GM23248 (cell line): ENCODE measurements at regions not wholly inside any gene's neighbourhood (a gene's known extent, or its start where the extent isn't known, plus 50 kb on each side); places are given as distances from the start of the nearest gene placed in this dataset.

Source experiments
- DNase-seq: peaks from one replicate; pipeline ENCODE4 v3.0.0-alpha.2; 2015
- H2AFZ ChIP-seq: fragments of 200-600 bp; sonication (generic); 2 replicates; pipeline ENCODE4 v1.6.1; 2016; ENCODE audit warnings: antibody characterized with exemption
- H3F3A ChIP-seq: fragments of 200-600 bp; sonication (generic); 2 replicates; pipeline ENCODE4 v1.6.1; 2016; ENCODE audit warnings: mild to moderate bottlenecking, antibody characterized with exemption, mixed run types; ENCODE audit not compliant: insufficient read depth
- H3K27ac ChIP-seq: fragments of 200-600 bp; sonication (generic); 2 replicates; pipeline ENCODE4 v1.5.1; 2016; ENCODE audit warnings: mild to moderate bottlenecking
- H3K27me3 ChIP-seq: fragments of 200-600 bp; sonication (generic); replicated peaks from 2 replicates; pipeline ENCODE4 v1.6.1; 2016; ENCODE audit warnings: mild to moderate bottlenecking; ENCODE audit not compliant: insufficient read depth
- H3K36me3 ChIP-seq: fragments of 200-600 bp; sonication (generic); 2 replicates; pipeline ENCODE4 v1.6.1; 2016; ENCODE audit warnings: low read depth, mild to moderate bottlenecking
- H3K4me1 ChIP-seq: fragments of 200-600 bp; sonication (generic); 2 replicates; pipeline ENCODE4 v1.6.1; 2016; ENCODE audit warnings: mild to moderate bottlenecking; ENCODE audit not compliant: insufficient read depth
- H3K4me2 ChIP-seq: fragments of 200-600 bp; sonication (generic); one replicate; pipeline ENCODE4 v1.6.1; 2016; ENCODE audit warnings: mild to moderate bottlenecking; ENCODE audit not compliant: unreplicated experiment
- H3K4me3 ChIP-seq: fragments of 200-600 bp; sonication (generic); 2 replicates; pipeline ENCODE4 v1.5.1; 2016; ENCODE audit warnings: mild to moderate bottlenecking
- H3K79me2 ChIP-seq: fragments of 200-600 bp; sonication (generic); 2 replicates; pipeline ENCODE4 v1.6.1; 2016; ENCODE audit warnings: mild to moderate bottlenecking; ENCODE audit not compliant: insufficient read depth
- H3K9ac ChIP-seq: fragments of 200-600 bp; sonication (generic); 2 replicates; pipeline ENCODE4 v1.6.1; 2016; ENCODE audit warnings: mild to moderate bottlenecking
- H3K9me2 ChIP-seq: fragments of 200-600 bp; sonication (generic); 2 replicates; pipeline ENCODE4 v1.6.1; 2016; ENCODE audit warnings: mixed run types, mild to moderate bottlenecking, moderate library complexity; ENCODE audit not compliant: insufficient read depth
- H3K9me3 ChIP-seq: fragments of 200-600 bp; sonication (generic); one replicate; pipeline ENCODE4 v1.6.1; 2017; ENCODE audit warnings: low read depth
- H4K20me1 ChIP-seq: fragments of 200-600 bp; sonication (generic); 2 replicates; pipeline ENCODE4 v1.6.0; 2016; ENCODE audit not compliant: insufficient read depth
- EZH2 ChIP-seq: fragments of 200-600 bp; sonication (generic); IDR thresholded peaks from 2 replicates; pipeline ENCODE4 v1.6.1; 2018; ENCODE audit warnings: antibody characterized with exemption, mild to moderate bottlenecking; ENCODE audit not compliant: insufficient read depth, poor library complexity, severe bottlenecking
- EZH2phosphoT487 ChIP-seq: fragments of 200-600 bp; sonication (generic); IDR thresholded peaks from 2 replicates; pipeline ENCODE4 v1.6.1; 2018; ENCODE audit warnings: antibody characterized with exemption, moderate library complexity, mild to moderate bottlenecking, low read depth; ENCODE audit not compliant: insufficient read depth
- WGBS, 2 experiments: methylation state at CpG; one replicate each; pipeline ENCODE4 v1.1.6; 2015 to 2017; ENCODE audit warnings: low lambda C conversion rate in 2 of 2, low coverage in 1 of 2; ENCODE audit errors: missing lambda C conversion rate in 2 of 2; 5-methylcytosine and 5-hydroxymethylcytosine counted together
- in situ Hi-C: fragments of 300-500 bp; cut with MboI; formaldehyde crosslinking; loops from 2 replicates; pipeline ENCODE4 v1.15.0; 2020

- 40 to 45% methylated on average over 7 of the region's 7 CpGs for WGBS, 2 experiments
- DNase-seq, result no peak
- H3K27ac ChIP-seq, result no peak overlapping the region
- no peak for TF ChIP-seq EZH2phosphoT487
- TF ChIP-seq EZH2, result no peak
- H3K4me1 ChIP-seq, result no peaks in the 10 kb centered on the region
- H2AFZ ChIP-seq, result no peak overlapping the region
- H3K4me3 ChIP-seq, result no peak overlapping the region
- H3F3A ChIP-seq, result no peaks in the 10 kb centered on the region
- H3K9me3 ChIP-seq, result no peaks in the 10 kb centered on the region
- no peaks in the 10 kb centered on the region for H3K9me2 ChIP-seq
- in situ Hi-C loops, result no loop called here
- H3K36me3 ChIP-seq, result no peaks in the 10 kb centered on the region
- no peak overlapping the region for H3K9ac ChIP-seq
- no peaks in the 10 kb centered on the region for H4K20me1 ChIP-seq
- H3K79me2 ChIP-seq, result no peaks in the 10 kb centered on the region
- H3K27me3 ChIP-seq, result peaks cover 30% of the 10 kb centered on the region
- H3K4me2 ChIP-seq, result no peak overlapping the region
Observed at GRCh38 chr2:236344446-236344845, 80.2 kb upstream of the ASB18 start.

GRCh38 chr2:236345081-236345714, 81.0 kb upstream of the ASB18 start:
- 57 to 60% methylated on average over 17 to 18 of the region's 18 CpGs for WGBS, 2 experiments
- no peak overlapping the region for H3K4me2 ChIP-seq
- no peaks in the 10 kb centered on the region for H3K9me2 ChIP-seq
- no peak overlapping the region for H3K4me3 ChIP-seq
- TF ChIP-seq EZH2 (no peak), EZH2phosphoT487 (no peak)
- DNase-seq, result no peak
- H3K27me3 ChIP-seq, result peaks cover 26% of the 10 kb centered on the region
- H3K4me1 ChIP-seq, result no peaks in the 10 kb centered on the region
- H3F3A ChIP-seq, result no peaks in the 10 kb centered on the region
- no peaks in the 10 kb centered on the region for H4K20me1 ChIP-seq
- H3K79me2 ChIP-seq, result no peaks in the 10 kb centered on the region
- in situ Hi-C loops, result no loop called here
- H3K9me3 ChIP-seq, result no peaks in the 10 kb centered on the region
- no peak overlapping the region for H2AFZ ChIP-seq
- H3K36me3 ChIP-seq, result no peaks in the 10 kb centered on the region
- H3K9ac ChIP-seq, result no peak overlapping the region
- H3K27ac ChIP-seq, result no peak overlapping the region

DNA sequence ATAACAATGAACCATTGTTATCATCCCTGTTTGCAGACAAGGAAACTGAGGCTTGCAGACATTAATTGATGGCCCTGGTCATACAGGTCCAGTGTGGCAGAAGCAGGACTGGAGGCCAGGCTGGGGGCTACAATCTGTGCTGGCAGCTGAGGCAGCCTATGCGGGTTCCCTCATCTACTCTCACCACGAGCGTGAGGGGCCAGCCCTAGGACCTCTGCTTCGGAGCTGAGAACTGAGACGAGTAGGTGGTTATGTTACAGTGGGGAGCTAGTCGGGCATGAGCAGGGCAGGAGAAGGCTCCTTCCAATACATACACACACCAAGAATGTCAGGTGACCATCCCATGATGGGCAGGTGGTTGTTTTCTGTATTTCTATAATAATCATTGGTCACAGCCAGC, 82.2 kb upstream of the ASB18 start:
- in situ Hi-C loops, result no loop called here
- no peak for TF ChIP-seq EZH2phosphoT487
- TF ChIP-seq EZH2, result no peak
- WGBS, 2 experiments, result 73 to 81% methylated on average over 6 of the region's 6 CpGs

GRCh38 chr2:236348279-236348678, 84.1 kb upstream of the ASB18 start:
- TF ChIP-seq EZH2phosphoT487, result no peak
- TF ChIP-seq EZH2, result no peak
- in situ Hi-C loops, result no loop called here

More for the DNA sequence above, 82.2 kb upstream of the ASB18 start:
- no peak overlapping the region for H3K4me2 ChIP-seq
- H3F3A ChIP-seq, result no peaks in the 10 kb centered on the region
- H3K27me3 ChIP-seq, result peaks cover 26% of the 10 kb centered on the region
- H4K20me1 ChIP-seq, result no peaks in the 10 kb centered on the region
- no peaks in the 10 kb centered on the region for H3K9me3 ChIP-seq
- H3K36me3 ChIP-seq, result no peaks in the 10 kb centered on the region
- H3K9me2 ChIP-seq, result no peaks in the 10 kb centered on the region
- H3K4me3 ChIP-seq, result no peak overlapping the region
- no peak for DNase-seq
- H2AFZ ChIP-seq, result no peak overlapping the region
- no peaks in the 10 kb centered on the region for H3K4me1 ChIP-seq
- H3K79me2 ChIP-seq, result no peaks in the 10 kb centered on the region
- H3K27ac ChIP-seq, result no peak overlapping the region
- no peak overlapping the region for H3K9ac ChIP-seq

GRCh38 chr2:236348976-236349375, 84.8 kb upstream of the ASB18 start:
- Histone ChIP-seq H2AFZ (no peak overlapping the region), H3F3A (no peaks in the 10 kb centered on the region), H3K79me2 (no peaks in the 10 kb centered on the region), H3K9ac (no peak overlapping the region), H3K4me3 (no peak overlapping the region), H4K20me1 (no peaks in the 10 kb centered on the region), H3K4me2 (no peak overlapping the region), H3K4me1 (no peaks in the 10 kb centered on the region), H3K36me3 (no peaks in the 10 kb centered on the region), H3K9me3 (no peaks in the 10 kb centered on the region), H3K27ac (no peak overlapping the region), H3K27me3 (peaks cover 25% of the 10 kb centered on the region), H3K9me2 (no peaks in the 10 kb centered on the region)
- in situ Hi-C loops, result no loop called here
- 73 to 76% methylated on average over 6 of the region's 6 CpGs for WGBS, 2 experiments
- TF ChIP-seq EZH2 (no peak), EZH2phosphoT487 (no peak)
- no peak for DNase-seq

More at GRCh38 chr2:236348279-236348678, 84.1 kb upstream of the ASB18 start:
- H3K9me2 ChIP-seq, result no peaks in the 10 kb centered on the region
- H2AFZ ChIP-seq, result no peak overlapping the region
- H3K36me3 ChIP-seq, result no peaks in the 10 kb centered on the region
- no peak overlapping the region for H3K4me3 ChIP-seq
- no peak for DNase-seq
- H3K27me3 ChIP-seq, result peaks cover 25% of the 10 kb centered on the region
- H3K27ac ChIP-seq, result no peak overlapping the region
- H3K9ac ChIP-seq, result no peak overlapping the region
- H3K4me2 ChIP-seq, result no peak overlapping the region
- 54 to 56% methylated on average over 11 of the region's 11 CpGs for WGBS, 2 experiments
- H4K20me1 ChIP-seq, result no peaks in the 10 kb centered on the region
- no peaks in the 10 kb centered on the region for H3F3A ChIP-seq
- no peaks in the 10 kb centered on the region for H3K9me3 ChIP-seq
- H3K79me2 ChIP-seq, result no peaks in the 10 kb centered on the region
- no peaks in the 10 kb centered on the region for H3K4me1 ChIP-seq
